GM13977 (cell line): ENCODE measurements at regions not wholly inside any gene's neighbourhood (a gene's known extent, or its start where the extent isn't known, plus 50 kb on each side); places are given as distances from the start of the nearest gene placed in this dataset.

ENCODE experiments used
- DNase-seq: peaks from one replicate; pipeline ENCODE4 v3.0.0; 2012; ENCODE audit warnings: low spot score
- in situ Hi-C: fragments of 300-500 bp; cut with MboI; formaldehyde crosslinking; loops from one replicate; pipeline ENCODE4 v1.12.0; 2022; ENCODE audit warnings: low sequenced_read_pairs, low pct_unique_long_range_greater_than_20kb, mixed read lengths, inconsistent platforms; ENCODE audit not compliant: unreplicated experiment
- TF ChIP-seq, protein P1 (sequence below): IDR thresholded peaks from 2 replicates; pipeline ENCODE4 v1.5.1; 2012; ENCODE audit warnings: mild to moderate bottlenecking, control low read depth; ENCODE audit not compliant: insufficient read depth; ENCODE audit errors: extremely low read depth, missing control alignments

GRCh38 chrX:110561034-110561433, 202.4 kb downstream of the RTL9 start:
- no peak for DNase-seq
- in situ Hi-C loops: no loop called here
- TF ChIP-seq, protein P1, sequence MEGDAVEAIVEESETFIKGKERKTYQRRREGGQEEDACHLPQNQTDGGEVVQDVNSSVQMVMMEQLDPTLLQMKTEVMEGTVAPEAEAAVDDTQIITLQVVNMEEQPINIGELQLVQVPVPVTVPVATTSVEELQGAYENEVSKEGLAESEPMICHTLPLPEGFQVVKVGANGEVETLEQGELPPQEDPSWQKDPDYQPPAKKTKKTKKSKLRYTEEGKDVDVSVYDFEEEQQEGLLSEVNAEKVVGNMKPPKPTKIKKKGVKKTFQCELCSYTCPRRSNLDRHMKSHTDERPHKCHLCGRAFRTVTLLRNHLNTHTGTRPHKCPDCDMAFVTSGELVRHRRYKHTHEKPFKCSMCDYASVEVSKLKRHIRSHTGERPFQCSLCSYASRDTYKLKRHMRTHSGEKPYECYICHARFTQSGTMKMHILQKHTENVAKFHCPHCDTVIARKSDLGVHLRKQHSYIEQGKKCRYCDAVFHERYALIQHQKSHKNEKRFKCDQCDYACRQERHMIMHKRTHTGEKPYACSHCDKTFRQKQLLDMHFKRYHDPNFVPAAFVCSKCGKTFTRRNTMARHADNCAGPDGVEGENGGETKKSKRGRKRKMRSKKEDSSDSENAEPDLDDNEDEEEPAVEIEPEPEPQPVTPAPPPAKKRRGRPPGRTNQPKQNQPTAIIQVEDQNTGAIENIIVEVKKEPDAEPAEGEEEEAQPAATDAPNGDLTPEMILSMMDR: no peak

DNA sequence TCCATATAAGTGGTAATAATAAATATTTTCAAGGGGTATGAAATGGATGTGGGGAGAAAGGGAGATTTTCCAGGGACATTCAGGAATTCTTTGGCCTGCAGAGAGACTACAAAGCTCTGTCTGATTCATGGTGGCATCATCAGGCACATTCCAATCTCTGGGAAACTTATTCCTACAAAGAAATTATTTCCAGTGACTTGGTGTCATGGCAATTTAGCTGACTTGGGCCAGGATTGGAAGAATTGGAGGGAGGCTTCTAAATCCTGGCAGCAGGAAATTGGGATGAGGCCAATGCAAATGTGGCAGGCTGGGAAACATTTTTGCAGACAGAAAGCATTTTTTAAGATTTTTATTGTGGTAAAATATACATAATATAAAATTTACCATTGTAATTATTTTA, 204.6 kb downstream of the RTL9 start:
- TF ChIP-seq, protein P1: no peak
- DNase-seq: no peak
- in situ Hi-C loops: no loop called here

DNA sequence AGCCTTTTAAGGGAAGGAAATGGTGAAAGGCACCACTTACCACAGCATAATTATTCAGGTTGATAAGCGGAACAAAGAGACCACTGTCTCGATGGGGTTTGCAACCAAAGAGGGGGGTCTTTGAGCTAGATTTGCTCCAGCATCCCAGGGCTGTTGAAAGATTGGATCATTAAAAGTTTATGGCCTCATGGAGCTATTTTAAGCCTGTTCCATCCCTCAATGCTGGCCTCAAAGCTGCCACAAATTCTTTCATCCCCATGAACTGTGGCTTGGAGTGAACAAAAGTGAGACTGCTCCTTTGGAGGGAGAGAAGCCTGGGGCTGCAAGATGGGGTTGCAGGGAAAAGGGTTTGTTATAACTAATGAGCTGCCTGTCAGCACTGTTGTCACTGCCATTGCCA, 209.8 kb downstream of the RTL9 start:
- DNase-seq: no peak
- in situ Hi-C loops: no loop called here
- TF ChIP-seq, protein P1: no peak

- no peak for DNase-seq
- TF ChIP-seq, protein P1: no peak
- in situ Hi-C loops: no loop called here
Measured at GRCh38 chrX:110569506-110569905, 210.9 kb downstream of the RTL9 start.

DNA sequence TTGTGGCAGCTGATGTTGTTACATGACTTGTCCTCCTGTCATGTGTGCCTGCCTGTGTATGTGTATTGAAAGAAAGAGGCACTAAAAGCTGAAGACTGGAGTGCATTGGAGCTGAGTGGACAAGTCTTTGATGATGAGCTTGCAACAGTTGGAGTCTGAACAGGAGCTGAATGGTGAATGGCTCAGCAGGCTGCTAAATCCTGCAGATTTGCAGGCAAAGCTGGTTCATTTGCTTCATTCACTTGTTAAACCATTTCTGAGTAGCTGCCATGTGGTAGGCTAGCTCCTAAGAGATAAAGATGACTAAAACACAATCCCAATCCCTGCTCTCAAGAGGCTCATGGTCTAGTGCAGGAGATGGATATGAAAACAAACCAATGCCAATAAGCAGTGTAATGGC, 217.3 kb downstream of the CHRDL1 start:
- TF ChIP-seq, protein P1: no peak
- in situ Hi-C loops: no loop called here
- DNase-seq: no peak

DNA sequence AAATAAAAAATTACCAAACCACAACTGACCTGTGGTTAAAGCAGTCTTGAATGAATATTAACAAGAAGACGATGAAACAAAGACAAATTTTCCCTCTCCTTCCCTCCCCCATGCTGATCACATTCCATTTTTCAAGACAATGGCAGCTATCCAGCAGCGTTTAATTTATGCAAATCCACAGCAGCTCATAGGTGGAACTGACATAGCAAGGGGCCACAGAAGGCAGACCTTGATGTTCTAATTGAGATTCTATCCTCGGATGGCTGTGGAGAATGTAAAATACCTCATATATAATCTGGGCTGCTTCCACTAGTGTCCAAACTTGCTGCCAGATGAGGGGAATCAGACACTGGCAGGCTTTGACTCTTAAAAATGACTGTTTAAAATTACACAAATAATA, 211.5 kb downstream of the CHRDL1 start:
- DNase-seq: no peak
- TF ChIP-seq, protein P1: no peak
- in situ Hi-C loops: no loop called here

GRCh38 chrX:110588164-110588563, 207.5 kb downstream of the CHRDL1 start:
- no peak for DNase-seq
- in situ Hi-C loops: no loop called here
- TF ChIP-seq, protein P1: no peak
